DMS 273 (cell line): ENCODE measurements at regions not wholly inside any gene's neighbourhood (a gene's known extent, or its start where the extent isn't known, plus 50 kb on each side); places are given as distances from the start of the nearest gene placed in this dataset.

Experiments
- DNase-seq: peaks from one replicate; lab custom pipeline; 2025; ENCODE audit not compliant: unreplicated experiment; lab: John Stamatoyannopoulos, UW

GRCh38 chr2:16006537-16007166, 66.3 kb downstream of the MYCN start:
- DNase-seq = no peak

- no peak for DNase-seq
Observed at GRCh38 chr2:16005816-16006536, 65.6 kb downstream of the MYCN start.

- no peak for DNase-seq
Observed at GRCh38 chr2:16005389-16005788, 65.0 kb downstream of the MYCN start.

- DNase-seq = no peak
Observed at GRCh38 chr2:16003809-16004208, 63.5 kb downstream of the MYCN start.

GRCh38 chr2:16003152-16003551, 62.8 kb downstream of the MYCN start:
- no peak for DNase-seq

GRCh38 chr2:16002575-16002974, 62.2 kb downstream of the MYCN start:
- DNase-seq = no peak

- no peak for DNase-seq
Observed at GRCh38 chr2:16002144-16002543, 61.8 kb downstream of the MYCN start.

GRCh38 chr2:16000642-16001041, 60.3 kb downstream of the MYCN start:
- DNase-seq = no peak

- no peak for DNase-seq
Observed at GRCh38 chr2:15999596-16000469, 59.5 kb downstream of the MYCN start.

GRCh38 chr2:15997728-15998280, 57.5 kb downstream of the MYCN start:
- no peak for DNase-seq

GRCh38 chr2:15996536-15997423, 56.4 kb downstream of the MYCN start:
- DNase-seq = no peak
